ENCODE measurements at regions not wholly inside any gene's neighbourhood (a gene's known extent, or its start where the extent isn't known, plus 50 kb on each side); places are given as distances from the start of the nearest gene placed in this dataset.

DNA sequence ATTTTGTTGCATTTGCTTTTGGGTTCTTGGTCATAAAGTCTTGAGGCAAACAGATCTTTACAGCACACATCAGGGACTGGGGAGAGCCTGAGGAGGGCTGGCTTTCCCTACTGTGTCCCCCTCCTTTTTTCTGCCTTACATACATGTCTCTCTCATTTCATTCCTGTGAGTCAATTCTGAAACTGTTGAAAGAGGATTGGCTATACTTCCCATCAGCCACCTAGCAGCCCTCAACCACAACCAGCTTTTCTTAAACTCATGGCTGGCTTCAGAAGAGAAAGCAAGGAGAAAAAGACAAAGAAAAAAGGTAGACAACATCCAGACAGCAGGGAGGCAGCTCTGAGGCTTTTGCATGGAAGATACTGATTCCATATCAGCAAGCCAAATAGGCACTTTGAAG lies 374.8 kb upstream of the KIF2A start:
- no peak for TF ChIP-seq POLR2A (IDR thresholded peaks at IDR 0.05)
- TF ChIP-seq, protein P1, sequence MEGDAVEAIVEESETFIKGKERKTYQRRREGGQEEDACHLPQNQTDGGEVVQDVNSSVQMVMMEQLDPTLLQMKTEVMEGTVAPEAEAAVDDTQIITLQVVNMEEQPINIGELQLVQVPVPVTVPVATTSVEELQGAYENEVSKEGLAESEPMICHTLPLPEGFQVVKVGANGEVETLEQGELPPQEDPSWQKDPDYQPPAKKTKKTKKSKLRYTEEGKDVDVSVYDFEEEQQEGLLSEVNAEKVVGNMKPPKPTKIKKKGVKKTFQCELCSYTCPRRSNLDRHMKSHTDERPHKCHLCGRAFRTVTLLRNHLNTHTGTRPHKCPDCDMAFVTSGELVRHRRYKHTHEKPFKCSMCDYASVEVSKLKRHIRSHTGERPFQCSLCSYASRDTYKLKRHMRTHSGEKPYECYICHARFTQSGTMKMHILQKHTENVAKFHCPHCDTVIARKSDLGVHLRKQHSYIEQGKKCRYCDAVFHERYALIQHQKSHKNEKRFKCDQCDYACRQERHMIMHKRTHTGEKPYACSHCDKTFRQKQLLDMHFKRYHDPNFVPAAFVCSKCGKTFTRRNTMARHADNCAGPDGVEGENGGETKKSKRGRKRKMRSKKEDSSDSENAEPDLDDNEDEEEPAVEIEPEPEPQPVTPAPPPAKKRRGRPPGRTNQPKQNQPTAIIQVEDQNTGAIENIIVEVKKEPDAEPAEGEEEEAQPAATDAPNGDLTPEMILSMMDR (IDR thresholded peaks at IDR 0.05 in 4 of 5, conservative IDR thresholded peaks at IDR 0.05 in 1 of 5): no peak

Data from gastrocnemius medialis (tissue), 4 donors.